ENCODE measurements at regions not wholly inside any gene's neighbourhood (a gene's known extent, or its start where the extent isn't known, plus 50 kb on each side); places are given as distances from the start of the nearest gene placed in this dataset.
A peak's percentile ranks its signal among the peaks of the same experiment; 100 is the strongest.

DNA sequence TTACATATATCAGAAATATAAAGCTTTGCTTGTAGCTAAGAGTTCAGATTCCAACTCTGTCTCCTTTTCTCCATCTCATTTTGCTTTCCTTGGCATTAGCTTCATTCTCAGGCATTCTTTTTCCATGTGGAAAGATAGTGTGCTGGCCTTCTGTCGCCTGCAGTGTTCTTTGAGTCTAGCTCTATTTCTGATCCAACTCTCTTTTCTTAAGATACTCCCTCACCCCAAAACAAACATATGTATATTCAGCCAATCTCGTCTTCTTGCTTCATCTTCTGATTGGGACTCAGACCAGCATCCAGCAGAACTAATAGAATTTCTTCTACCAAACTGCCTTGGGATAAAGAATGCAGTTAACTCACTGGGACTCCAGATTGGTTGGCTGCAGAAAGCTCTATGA lies 532.2 kb downstream of the MID1IP1 start:
- DNase-seq (ENCODE audit: low spot score) = no peak

DNA sequence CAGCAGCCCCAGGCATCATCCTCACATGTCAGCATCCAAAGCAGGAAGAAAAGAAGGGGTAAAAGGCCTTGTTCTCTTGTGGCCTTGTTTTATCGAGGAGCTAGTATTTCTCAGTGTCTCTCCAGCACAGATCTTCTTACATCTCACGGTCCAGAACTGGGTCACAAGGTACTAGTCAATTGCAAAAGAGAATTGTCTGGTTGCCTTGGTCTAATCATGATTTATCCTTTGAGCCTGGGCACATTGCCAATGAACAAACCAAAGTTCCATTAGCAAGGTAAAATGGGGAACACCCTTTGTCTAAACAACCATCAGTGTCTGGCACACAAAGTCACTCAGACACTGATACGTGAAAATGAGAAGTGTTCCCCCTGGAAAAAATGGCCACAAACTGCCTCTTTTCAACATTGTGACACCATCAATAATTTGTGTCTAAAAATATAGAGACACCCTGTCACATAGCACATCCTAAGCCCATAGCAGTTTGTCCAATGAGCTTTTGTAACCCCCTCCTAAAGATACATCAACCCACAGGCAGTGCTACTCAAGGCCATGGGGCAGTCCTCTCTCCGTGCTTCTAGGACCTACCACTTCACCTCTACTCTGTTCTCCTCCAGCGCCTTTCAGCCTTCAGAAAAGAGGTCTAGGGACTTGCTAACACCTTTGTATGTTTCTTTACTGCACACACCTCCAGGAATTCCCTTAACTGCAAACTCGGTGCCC lies 534.4 kb downstream of the MID1IP1 start:
- DNase-seq (ENCODE audit: low spot score) = no peak

DNA sequence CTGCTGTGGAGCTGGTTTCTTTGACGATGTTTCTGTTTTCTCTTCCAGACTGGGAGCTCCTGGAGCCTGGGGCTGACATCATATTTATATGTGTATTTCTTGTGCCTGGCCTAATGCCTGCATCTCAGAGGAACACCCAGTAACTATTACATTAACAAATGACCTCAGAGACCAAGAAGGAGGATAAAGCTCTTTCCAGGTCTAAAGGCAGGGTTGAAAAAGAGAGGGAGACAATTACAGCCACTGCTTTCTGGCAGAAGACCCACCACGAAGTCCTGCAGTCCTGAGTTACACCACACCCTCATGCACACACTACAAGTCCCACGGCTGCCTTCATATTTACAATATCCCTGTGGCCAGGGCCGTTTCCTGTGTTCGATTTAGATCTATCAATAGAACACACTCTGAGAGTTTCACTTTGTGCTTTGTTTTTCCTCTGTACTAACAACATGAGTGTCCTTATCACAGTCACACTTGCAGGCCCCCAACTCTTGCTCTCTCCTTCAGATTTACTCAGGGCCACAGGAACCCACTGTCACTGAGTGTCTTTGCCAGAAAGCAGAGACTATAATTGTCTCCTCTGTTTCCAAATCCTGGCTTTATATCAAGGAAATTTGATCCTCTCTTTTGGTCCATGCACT lies 535.5 kb downstream of the MID1IP1 start:
- peak; percentile 28 for DNase-seq (ENCODE audit: low spot score)

DNA sequence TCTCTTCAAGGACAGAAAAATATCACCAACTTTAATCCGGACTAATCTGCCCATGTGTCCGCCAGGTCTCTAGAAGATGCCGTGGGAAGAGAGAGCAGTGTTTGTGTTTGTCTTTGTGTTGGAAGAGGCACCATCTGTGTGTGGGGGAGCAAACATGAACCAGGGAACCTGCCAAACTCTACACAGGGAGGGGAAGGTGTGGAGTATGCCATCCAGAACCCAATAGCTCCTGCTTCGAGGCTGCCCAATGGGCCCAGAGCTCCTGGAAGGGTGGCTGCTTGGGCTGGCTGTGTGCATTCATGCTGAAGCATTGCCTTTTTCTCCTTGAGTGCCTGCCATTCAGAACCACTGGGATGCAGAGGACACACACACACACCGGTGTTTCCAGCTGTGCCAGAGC lies 536.2 kb downstream of the MID1IP1 start:
- no peak for DNase-seq (ENCODE audit: low spot score)

DNA sequence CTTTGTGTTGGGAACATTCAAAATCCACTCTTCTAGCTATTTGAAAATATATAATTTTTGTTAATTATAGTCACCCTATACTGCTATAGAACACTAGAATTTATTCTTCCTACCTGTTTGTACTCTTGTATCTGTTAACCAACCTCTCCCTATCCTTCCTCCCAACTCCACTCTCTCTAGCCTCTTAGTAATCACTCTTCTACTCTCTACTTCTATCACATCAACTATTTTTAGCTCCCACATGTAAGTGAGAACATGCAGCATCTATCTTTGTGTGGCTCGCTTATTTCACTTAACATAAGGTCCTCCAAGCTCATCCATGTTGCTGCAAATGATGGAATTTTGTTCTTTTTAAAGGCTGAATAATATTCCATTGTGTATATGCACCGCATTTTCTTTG lies 537.3 kb downstream of the MID1IP1 start:
- no peak for DNase-seq (ENCODE audit: low spot score)

DNA sequence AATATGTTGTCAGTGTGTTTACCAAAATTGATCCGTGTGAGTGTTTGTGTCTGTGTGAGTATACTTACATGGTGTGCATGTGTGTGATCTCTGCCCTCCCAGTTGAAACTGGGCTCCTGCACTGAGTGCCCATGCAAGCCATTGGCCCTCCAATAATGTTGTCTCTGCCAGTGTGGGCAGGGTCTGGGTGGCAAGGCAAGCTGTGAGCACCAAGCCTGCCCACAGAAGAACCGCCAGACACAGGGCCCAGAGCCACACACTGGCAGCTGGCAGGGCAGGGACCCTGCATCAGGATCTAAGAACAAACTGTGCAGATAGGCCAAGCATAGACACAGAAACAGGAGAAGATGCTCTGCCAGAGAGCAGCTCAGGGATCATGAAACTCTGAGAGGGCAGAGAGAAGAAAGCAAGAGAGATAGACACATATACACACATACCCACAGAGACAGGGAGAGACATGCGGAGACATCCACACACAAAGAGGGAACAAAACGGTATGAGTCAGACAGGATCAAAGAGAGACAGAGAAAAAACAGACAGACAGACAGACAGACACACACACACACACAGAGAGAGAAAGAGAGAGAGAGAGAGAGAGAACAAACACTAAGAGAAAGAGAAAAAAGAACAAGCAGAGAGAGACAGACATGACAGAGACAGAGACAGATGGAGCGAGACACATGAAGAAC lies 555.0 kb downstream of the MID1IP1 start:
- DNase-seq (ENCODE audit: low spot score) = no peak

DNA sequence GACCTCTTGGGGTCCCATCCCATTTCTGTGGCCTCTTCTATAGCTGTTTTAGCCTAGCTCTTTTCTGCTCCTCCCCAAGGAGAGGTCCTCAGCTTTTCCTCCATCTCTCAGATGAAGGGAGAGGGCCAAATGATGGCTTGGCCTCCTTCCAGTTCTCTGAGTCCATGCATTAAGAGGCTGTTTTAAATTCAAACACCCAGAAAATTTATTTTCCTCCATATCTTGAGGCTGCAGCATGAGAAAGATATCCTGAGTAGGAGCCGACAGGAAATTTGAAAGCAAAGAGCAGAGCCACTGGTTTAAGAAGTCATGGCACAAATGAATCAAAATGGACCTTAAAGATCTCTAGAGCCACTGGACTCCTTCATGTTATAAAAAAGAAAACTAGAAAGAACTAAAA lies 558.8 kb downstream of the MID1IP1 start:
- DNase-seq (ENCODE audit: low spot score) = no peak

DNA sequence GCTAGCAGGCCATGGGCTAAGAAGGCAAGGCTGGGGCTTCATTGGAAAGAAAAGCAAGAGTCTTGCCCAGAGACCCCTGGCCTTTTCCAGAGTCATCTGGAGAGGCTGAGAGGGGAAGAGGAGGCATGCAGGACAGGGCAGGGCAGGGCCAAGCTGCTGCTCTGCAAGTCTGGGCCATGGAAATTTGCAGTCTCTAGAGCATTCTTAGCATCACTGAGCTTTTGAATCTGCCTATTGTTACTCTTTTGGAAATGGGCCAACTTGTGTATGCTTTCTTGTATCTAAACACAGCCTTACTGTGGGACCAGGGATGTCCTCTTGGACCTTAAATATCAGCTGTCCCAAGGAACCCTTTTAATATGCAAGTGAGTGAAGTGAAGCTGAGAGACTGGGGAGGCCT lies 560.5 kb downstream of the MID1IP1 start:
- peak; percentile 66 for DNase-seq (ENCODE audit: low spot score)

DNA sequence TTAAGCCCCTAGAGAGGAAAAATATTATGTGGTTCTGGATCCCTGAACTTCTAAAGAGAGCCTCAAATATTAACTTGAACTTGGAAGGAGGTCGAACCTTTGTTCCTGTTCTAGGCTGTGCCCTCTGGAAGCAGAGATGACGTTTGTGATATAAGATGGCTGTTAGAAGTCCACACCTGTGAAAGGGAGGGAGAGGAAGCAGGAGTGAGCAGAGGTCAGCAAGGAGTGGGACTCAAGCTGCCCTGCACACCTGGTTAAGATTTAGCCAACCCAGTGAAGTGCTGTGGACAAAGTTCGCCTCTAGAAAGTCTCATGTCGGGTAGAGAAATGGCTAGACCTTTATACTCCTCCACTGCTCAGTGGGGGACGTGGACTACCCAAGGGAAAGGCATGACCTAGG lies 566.2 kb downstream of the MID1IP1 start:
- no peak for DNase-seq (ENCODE audit: low spot score)

DNA sequence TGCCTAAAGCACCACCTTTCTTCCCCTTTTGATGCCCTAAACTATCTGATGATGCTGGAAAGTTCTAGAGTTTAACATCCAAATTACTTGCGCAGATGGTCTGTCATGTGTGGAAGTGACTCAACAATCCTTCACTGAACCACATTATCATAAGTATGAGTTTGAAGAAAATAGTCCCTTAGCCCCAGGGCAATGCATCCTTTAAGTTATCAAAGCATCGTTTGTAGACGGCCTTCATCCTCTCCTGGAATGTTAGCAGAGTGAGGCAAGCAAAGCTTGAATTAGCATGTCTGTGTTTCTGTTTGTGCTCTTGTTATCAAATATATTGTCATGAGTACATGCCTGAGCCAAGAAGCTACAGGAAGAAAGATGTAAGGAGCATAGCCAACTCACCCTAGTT lies 570.9 kb downstream of the MID1IP1 start:
- peak; percentile 71 for DNase-seq (ENCODE audit: low spot score)

DNA sequence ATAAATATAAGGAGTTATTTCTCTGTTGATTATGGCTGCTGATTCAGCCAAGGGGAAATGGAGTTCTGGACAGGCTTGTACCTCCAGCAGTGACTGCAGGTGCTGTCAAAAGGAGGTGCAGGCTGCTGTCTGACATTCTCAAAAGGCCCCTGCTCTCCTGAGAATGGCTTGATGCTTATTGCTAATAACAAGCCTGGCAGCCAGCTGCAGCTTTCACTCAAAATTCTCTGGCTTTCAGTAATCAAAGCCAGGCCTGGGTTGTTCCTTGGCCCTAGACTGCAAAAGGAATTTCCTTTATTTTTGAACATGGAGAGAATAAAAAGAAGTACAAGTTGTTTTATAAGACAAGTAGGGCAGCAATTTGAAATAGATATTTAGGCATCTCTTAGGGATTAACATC lies 575.9 kb downstream of the MID1IP1 start:
- DNase-seq (ENCODE audit: low spot score) = no peak

DNA sequence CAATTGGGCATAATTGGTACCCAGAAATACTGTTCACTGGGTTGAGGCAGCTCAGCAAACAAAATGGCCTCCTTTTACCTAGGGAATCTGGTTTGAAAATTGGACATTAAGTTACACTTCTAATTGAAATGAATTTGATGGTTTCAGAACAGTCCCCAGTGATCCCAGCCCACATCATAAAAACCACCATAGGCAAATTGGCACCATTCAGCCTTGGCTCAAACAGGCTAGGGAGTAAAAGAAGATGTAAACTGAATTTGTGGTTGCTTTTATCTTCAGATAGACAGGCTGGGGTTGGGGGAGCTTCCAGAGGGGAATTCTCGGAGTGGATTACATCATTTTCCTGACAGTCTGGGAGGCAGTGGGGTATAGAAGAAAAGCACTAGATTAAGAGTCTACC lies 576.5 kb downstream of the MID1IP1 start:
- no peak for DNase-seq (ENCODE audit: low spot score)

DNA sequence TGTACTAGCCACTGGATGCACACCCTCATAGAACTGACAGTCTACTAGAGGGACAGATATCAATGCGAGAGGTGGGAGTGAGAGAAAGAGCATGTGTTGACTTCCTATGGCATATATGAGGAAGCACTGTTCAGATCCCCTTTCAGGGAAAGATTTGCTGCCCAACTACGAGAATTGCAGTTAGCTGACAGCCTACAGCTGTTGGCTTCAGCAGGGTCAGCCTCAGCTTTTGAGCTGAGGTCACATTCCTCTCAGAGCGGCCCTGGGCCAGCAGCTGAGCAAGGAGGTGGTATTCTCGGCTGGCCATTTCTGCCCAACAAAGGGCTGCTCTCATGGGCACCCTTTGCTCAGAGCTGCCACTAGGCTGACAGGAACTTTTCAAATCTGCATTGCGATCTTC lies 580.2 kb downstream of the MID1IP1 start:
- no peak for DNase-seq (ENCODE audit: low spot score)

DNA sequence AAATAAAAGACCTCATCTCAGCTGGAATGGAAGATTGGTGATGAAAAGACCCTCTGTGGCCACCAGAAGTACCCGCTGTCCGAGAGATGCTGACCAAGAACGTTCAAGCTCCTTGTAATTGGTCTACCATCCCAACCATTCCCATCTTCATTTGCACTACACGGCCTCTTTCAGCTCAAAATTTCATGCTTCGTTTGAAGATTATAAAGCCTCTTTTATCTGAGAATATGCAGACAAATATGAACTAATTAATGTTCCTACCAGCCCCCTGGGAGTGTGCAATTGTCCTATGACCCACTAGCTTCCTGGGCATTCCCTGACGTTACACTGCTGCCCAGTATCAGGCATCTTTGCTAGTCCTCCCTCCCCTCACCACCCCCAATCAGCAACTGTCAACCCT lies 583.7 kb downstream of the MID1IP1 start:
- peak; percentile 24 for DNase-seq (ENCODE audit: low spot score)

DNA sequence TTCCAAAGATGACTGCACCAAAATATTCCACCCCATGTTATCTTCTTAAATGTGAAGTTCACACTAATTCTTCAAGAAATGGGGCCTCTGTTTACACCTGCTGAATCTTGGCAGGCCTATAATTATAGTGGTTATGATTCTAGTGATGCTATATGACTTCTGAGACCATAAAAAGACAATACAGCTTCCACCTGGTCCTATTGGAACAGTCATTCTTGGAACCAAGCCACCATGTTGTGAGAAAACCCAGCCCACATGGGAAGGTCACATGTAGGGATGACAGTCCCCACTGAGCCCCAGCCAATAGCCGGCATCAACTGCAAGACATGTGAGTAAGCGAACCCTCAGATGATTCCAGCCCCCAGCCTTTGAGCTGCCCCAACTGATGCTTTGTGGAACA lies 587.5 kb downstream of the MID1IP1 start:
- DNase-seq (ENCODE audit: low spot score) = no peak

DNA sequence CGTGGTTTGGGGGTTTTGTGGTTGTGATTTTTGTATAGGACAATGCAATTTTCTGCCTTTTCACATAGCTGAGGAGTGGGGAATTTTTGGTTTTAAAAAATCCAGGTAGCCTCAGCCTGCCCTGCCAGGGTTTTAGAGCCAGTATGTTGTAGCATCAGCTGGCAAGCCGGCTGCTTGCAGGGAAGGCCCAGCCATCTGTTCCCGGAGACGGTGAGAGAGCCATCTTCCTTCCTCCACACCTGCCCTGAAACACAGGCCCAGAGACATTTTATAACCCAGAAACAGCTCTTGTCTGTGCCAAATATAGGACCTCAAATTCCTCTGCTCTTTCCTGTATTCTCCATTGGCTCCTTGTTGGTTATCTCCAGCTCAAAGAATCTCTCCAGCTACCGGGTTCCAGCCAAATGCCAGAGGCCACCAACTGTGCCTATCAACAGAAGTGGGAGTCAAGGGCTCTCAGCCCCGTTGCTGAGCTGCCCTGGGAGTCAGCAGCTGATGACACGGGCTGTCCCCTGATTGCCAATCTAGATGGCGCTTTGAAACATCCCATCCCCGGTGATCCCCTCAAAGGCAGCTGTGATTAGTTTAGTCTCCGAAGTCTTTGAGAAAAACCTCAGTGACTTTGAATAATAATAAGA lies 595.2 kb downstream of the MID1IP1 start:
- DNase-seq (ENCODE audit: low spot score) = no peak

DNA sequence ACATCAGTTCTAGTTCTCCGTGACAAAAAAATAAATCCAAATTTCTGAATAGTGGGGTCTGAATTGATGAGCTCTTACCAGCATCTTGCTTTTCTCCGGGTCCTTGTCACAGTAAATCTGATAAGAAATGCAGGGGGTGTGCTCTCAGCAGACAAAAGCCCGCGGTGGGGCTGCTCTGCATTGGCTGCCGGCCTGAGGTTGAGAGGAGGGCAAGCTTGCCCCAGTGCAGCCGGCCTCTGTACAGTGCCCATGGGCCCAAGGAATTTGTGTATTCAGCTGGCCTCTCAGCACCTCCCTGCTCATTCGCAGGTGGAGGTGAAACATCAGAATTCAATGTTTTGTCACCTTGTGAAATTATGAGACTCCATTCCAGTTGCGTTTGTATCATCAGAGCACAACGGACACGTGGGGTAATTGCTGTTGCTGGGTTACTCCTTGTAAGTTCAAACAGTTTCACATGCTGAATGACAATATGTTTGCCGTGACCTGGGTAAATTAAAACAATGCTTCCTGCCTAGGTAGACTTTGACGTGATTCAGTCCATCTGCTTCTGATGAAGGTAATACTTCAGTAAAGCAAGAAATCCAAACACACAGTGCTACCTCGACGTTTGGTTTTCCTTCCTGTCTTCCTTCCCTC lies 596.4 kb downstream of the MID1IP1 start:
- DNase-seq (ENCODE audit: low spot score) = no peak

DNA sequence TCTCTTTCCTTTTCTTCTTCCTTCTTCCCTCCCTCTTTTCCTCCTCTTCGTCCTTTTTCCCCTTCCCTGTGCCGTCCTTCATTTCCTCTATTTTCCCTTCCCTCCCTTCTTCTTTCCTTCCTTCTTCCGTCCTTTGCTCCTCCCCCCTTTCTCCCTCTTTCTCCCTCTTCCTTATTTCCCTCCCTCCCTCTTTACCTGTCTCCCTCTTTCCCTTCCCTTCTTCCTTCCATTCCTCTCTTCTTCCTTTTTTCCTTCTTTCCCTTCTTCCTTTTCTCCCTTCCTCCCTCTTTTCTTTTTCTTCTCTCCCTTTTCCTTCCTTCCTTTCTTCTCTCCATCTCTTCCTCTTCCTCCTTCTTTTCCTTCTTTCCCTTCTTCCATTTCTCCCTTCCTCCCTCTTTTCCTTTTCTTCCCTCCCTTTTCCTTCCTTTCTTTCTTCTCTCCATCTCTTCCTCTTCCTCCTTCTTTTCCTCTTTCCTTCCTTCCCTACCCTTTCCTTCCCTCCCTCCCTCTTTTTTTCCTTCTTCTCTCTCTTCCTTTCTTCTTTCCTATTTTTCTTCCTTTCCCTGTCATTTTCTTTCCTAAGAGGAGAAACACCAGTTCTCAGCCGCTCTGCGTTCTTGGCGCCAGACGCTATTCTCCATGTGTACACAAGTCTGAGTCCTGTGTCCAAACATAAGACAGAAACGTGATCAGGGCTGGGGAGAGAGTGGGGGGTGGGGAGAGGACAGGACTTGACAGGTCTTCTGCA lies 597.1 kb downstream of the MID1IP1 start:
- DNase-seq (ENCODE audit: low spot score) = no peak

DNA sequence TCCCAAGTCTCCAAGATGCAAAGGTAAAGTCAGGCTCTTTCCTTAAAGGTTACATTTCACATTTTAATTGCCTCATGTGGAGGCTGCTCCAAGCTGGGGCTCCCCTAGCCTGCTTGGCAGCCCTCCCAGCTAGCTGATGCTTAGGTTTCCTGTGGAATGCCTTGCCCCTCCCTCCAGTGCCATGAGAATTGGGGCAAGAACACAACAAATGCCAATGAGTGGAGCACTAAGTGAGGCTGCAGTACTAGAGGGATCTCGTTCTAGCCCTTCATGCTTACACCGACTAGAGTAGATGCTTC lies 597.7 kb downstream of the MID1IP1 start:
- DNase-seq (ENCODE audit: low spot score) = no peak

DNA sequence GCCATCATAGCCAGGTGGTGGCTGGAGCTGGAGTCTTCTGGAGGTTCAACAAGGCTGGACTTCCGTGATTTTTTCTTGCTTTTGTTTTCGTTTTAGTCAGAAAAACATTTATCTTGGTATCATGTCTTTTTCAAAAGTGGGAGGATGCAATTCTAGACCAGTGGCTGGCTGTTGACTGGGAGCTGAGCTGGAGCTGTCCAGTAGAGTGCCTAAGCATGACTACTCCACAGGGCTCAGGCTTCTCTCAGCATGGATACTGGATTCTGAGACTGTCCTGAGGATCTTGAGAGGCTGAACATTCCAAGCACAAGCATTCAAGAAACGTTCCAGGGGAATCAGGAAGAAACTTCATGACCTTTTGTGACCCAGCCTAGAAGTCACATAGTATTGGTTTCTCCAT lies 598.1 kb downstream of the MID1IP1 start:
- DNase-seq (ENCODE audit: low spot score) = no peak

DNA sequence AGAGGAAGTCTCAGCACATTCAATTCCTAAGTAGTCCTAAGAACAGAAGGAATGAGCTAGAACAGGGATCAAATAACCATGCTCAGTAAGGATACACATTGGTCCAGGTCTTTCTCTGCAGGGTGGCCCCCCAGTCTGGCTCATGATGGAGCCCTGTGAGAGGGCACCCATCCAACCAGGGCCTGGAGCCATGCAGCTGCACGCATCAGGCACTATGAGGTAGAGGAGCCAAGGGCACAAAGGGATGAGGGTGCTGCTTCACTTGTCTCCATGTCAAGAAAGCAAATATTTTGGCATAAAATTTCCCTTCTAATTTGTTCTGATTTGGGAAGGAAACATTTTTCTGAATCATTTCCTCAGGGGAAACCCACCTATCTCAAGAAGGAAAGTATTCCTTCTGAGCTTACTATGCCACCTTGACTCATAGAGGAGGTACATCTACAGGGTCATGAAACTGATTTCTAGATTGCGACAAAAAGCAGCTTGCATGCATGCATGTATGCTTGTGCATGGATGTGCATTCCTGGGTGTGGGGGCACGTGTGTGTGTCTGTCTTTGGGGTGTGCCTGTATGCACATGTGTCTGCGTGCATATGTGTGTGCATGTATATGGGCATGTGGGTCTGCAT lies 600.3 kb downstream of the MID1IP1 start:
- DNase-seq (ENCODE audit: low spot score) = no peak

DNA sequence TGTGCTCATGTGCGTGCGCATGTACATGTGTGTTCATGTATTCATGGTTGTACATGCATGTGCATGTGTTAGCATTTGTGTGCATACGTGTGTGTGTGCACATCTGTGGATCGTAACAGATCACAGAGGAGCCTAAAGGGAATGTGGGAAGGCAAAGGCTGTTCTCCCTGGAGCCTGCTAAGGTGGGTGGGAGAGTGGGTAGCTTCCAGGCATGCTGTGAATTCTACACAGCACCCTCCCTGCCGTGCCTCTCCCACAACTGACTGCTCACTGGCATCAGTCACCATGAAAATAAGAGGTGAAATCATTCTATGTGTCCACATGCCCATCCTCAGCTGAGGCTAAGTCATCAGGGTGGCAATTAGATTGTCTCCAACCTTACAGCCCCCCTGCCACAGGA lies 600.9 kb downstream of the MID1IP1 start:
- DNase-seq (ENCODE audit: low spot score) = no peak
